CD4-positive, CD25-positive, alpha-beta regulatory T cell (primary cell): ENCODE measurements at regions not wholly inside any gene's neighbourhood (a gene's known extent, or its start where the extent isn't known, plus 50 kb on each side); places are given as distances from the start of the nearest gene placed in this dataset.

ENCODE experiments used
- ATAC-seq, 2 donors: fragments of 150-1000 bp; cut with Tn5 transposase; one replicate each; pipeline ENCODE4 v1.10.0; 2021; ENCODE audit warnings: low read depth in 2 of 2, moderate number of reproducible peaks in 2 of 2, moderate library complexity in 1 of 2
- DNase-seq, 3 donors: peaks; one replicate each; pipeline versions ENCODE4 v3.0.0 to v3.0.0-alpha.2; 2012 to 2022; ENCODE audit warnings: mixed read lengths in 1 of 3
- H3K27ac ChIP-seq: one replicate; pipeline ENCODE4 v1.7.0; 2013; ENCODE audit warnings: mild to moderate bottlenecking, low read length; ENCODE audit not compliant: insufficient read depth, poor library complexity, severe bottlenecking
- H3K27me3 ChIP-seq: one replicate; pipeline ENCODE4 v1.7.0; 2013; ENCODE audit warnings: low read length; ENCODE audit not compliant: control insufficient read depth, insufficient read depth
- H3K36me3 ChIP-seq: one replicate; pipeline ENCODE4 v1.7.0; 2013; ENCODE audit warnings: mild to moderate bottlenecking, low read length, moderate library complexity; ENCODE audit not compliant: control insufficient read depth, insufficient read depth
- H3K4me1 ChIP-seq: 2 replicates; pipeline ENCODE4 v1.7.0; 2013; ENCODE audit warnings: mild to moderate bottlenecking, low read length; ENCODE audit not compliant: insufficient read depth, control insufficient read depth, poor library complexity, severe bottlenecking
- H3K4me3 ChIP-seq: one replicate; pipeline ENCODE4 v1.7.0; 2013; ENCODE audit warnings: low read depth, mild to moderate bottlenecking, low read length, moderate library complexity
- H3K9me3 ChIP-seq, 2 experiments: 1 replicate in 1 of 2; 2 replicates in 1 of 2; pipeline ENCODE4 v1.7.0; 2013; ENCODE audit warnings: low read length in 2 of 2, mild to moderate bottlenecking in 1 of 2, moderate library complexity in 1 of 2; ENCODE audit not compliant: control insufficient read depth in 2 of 2
- H3K27ac Mint-ChIP-seq, 3 donors: one replicate each; pipeline ENCODE4 v1.8.0; 2020 to 2022; ENCODE audit warnings: mild to moderate bottlenecking in 3 of 3, mixed read lengths in 3 of 3, moderate library complexity in 2 of 3
- H3K27me3 Mint-ChIP-seq: one replicate; pipeline ENCODE4 v1.8.0; 2022; ENCODE audit warnings: mild to moderate bottlenecking, mixed read lengths
- H3K36me3 Mint-ChIP-seq: one replicate; pipeline ENCODE4 v1.8.0; 2020; ENCODE audit warnings: mixed read lengths
- H3K4me1 Mint-ChIP-seq, 4 donors: one replicate each; pipeline ENCODE4 v1.8.0; 2020 to 2022; ENCODE audit warnings: mixed read lengths in 4 of 4, mild to moderate bottlenecking in 1 of 4
- H3K4me3 Mint-ChIP-seq, 4 donors: one replicate each; pipeline ENCODE4 v1.8.0; 2020 to 2022; ENCODE audit warnings: mild to moderate bottlenecking in 4 of 4, mixed read lengths in 4 of 4, moderate library complexity in 3 of 4
- H3K9me3 Mint-ChIP-seq, 7 donors: one replicate each; pipeline ENCODE4 v1.8.0; 2020 to 2022; ENCODE audit warnings: mixed read lengths in 7 of 7, mild to moderate bottlenecking in 3 of 7, moderate library complexity in 2 of 7

DNA sequence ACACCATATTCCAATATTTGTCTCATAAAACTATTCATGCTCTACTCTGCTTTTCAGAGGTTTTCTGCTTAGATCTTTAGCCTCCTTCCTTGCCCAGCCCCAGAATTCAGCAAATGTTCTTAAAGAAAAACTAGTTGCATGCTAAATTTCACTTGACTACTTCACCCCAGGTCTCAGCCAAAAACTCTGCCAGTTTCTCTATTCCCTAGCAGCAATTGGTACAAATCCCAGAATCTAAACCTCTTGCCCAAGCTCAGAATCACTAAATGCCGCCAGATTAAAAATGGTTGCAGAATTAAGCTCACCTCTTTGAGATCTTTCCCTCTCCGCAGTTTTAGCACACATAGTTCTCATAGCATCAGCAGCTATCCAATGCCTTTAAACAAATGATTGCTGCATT, 331.2 kb upstream of the SMARCA2 start:
- Histone ChIP-seq H3K36me3 (no peaks in the 10 kb centered on the region), H3K4me3 (no peak overlapping the region), H3K27ac (no peak overlapping the region), H3K9me3 (peaks cover 0 to 1% of the 10 kb centered on the region in 2 experiments), H3K27me3 (peaks cover 2% of the 10 kb centered on the region), H3K4me1 (no peaks in the 10 kb centered on the region)
- ATAC-seq, result no peak
- Mint-ChIP-seq H3K27ac (no peak overlapping the region), H3K4me3 (no peak overlapping the region), H3K4me1 (no peaks in the 10 kb centered on the region), H3K36me3 (no peaks in the 10 kb centered on the region), H3K27me3 (no peaks in the 10 kb centered on the region), H3K9me3 (no peaks in the 10 kb centered on the region)
- no peak for DNase-seq

DNA sequence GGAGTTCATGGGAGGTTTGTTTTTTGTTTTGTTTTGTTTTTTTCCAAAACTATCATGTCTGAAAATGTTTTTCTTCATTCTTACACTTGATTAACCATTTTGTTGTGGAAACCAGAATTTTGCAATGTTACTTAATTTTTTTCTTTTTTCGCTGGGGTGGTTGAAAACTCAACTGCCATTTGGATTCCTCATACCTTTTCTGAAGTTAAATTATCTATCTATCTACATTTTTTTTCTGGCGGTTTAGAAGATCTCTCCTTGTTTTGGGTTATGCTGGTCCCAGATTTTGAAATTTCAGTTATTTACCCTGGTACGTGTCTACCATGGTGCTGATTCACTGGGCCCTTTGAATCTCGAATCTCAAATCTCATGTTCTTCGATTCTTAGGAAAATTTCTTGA, 316.2 kb upstream of the SMARCA2 start:
- Mint-ChIP-seq H3K4me3 (no peak overlapping the region), H3K27ac (no peak overlapping the region), H3K27me3 (peaks cover 13% of the 10 kb centered on the region), H3K9me3 (peaks cover 0 to 2% (median 0%) of the 10 kb centered on the region in 7 donors), H3K36me3 (no peaks in the 10 kb centered on the region), H3K4me1 (no peaks in the 10 kb centered on the region)
- no peak overlapping the region for H3K4me3 ChIP-seq
- no peak for DNase-seq
- ATAC-seq, result no peak
- H3K4me1 ChIP-seq, result no peaks in the 10 kb centered on the region
- no peaks in the 10 kb centered on the region for H3K9me3 ChIP-seq
- no peak overlapping the region for H3K27ac ChIP-seq
- no peaks in the 10 kb centered on the region for H3K36me3 ChIP-seq
- no peaks in the 10 kb centered on the region for H3K27me3 ChIP-seq

DNA sequence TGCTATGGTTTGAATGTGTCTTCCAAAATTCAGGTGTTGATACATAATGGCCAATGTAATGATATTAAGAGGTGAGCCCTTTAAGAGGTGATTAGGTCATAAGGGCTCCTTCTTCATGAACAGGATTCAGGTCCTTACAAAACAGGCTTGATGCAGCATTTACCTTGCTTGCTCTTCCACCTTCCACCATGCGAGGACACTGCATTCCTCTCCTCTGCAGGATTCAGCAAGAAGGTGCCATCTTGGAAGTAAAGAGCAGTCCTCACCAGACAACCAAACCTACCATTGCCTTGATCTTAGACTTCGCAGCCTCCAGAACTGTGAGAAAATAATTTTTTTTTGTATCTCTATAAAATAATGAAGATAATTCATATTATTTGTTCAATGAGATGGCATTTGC, 314.0 kb upstream of the SMARCA2 start:
- no peak overlapping the region for H3K27ac Mint-ChIP-seq
- Histone ChIP-seq H3K36me3 (no peaks in the 10 kb centered on the region), H3K4me1 (no peaks in the 10 kb centered on the region), H3K4me3 (no peak overlapping the region), H3K27ac (no peak overlapping the region), H3K27me3 (peaks cover 2% of the 10 kb centered on the region), H3K9me3 (no peaks in the 10 kb centered on the region)
- no peaks in the 10 kb centered on the region for H3K4me1 Mint-ChIP-seq
- H3K9me3 Mint-ChIP-seq, result peaks cover 0 to 1% (median 0%) of the 10 kb centered on the region in 7 donors
- H3K27me3 Mint-ChIP-seq, result peaks cover 19% of the 10 kb centered on the region
- ATAC-seq, result no peak
- H3K36me3 Mint-ChIP-seq, result no peaks in the 10 kb centered on the region
- no peak overlapping the region for H3K4me3 Mint-ChIP-seq
- DNase-seq, result no peak

DNA sequence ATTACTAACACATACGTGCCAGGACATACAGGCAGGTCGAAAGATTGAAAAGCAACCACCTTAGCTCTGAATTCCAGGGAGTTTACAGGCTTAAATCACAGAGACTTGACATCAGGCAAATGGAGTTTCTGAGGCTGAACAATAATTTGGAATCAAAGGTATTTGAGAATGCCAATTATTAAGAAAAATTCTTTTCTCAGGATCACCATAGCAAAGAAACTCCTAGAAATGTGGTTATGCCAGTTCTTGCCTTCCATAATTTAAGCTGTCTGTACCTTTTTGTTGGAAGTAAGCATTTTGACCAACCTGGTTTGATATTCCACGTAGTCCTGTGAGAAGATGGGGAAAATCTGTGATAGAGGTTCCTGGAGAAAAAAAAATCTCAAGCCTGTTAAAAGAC, 312.4 kb upstream of the SMARCA2 start:
- H3K27ac Mint-ChIP-seq, result no peak overlapping the region
- H3K9me3 Mint-ChIP-seq, result peaks cover 0 to 1% (median 0%) of the 10 kb centered on the region in 7 donors
- ATAC-seq, result no peak
- no peak overlapping the region for H3K4me3 ChIP-seq
- no peak overlapping the region for H3K4me3 Mint-ChIP-seq
- no peaks in the 10 kb centered on the region for H3K4me1 ChIP-seq
- H3K4me1 Mint-ChIP-seq, result no peaks in the 10 kb centered on the region
- peaks cover 29% of the 10 kb centered on the region for H3K27me3 Mint-ChIP-seq
- no peaks in the 10 kb centered on the region for H3K36me3 Mint-ChIP-seq
- no peak overlapping the region for H3K27ac ChIP-seq
- H3K9me3 ChIP-seq, result no peaks in the 10 kb centered on the region
- peaks cover 3% of the 10 kb centered on the region for H3K27me3 ChIP-seq
- no peaks in the 10 kb centered on the region for H3K36me3 ChIP-seq
- DNase-seq, result no peak

DNA sequence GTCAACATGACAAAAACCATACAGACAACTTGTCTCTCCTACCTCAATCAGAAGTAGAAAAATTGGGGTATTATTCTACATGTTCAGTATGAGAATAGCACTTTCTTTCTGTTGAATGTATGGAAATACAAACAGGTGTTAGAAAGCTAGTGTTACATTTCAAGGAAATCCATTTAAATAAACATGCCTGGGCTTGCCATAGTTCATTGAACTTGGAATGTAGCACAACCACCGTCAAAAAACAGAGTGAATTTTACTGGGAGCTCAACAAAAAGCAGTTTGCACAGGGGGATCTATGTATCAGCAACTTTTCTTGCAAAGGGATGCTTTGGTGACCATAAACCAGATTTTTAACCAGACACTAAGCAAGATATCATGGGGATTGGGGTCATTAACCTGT, 307.9 kb upstream of the SMARCA2 start:
- no peak overlapping the region for H3K27ac Mint-ChIP-seq
- no peaks in the 10 kb centered on the region for H3K4me1 Mint-ChIP-seq
- Histone ChIP-seq H3K4me3 (no peak overlapping the region), H3K27me3 (peaks cover 8% of the 10 kb centered on the region), H3K27ac (no peak overlapping the region), H3K36me3 (no peaks in the 10 kb centered on the region), H3K4me1 (no peaks in the 10 kb centered on the region), H3K9me3 (no peaks in the 10 kb centered on the region)
- no peak for DNase-seq
- no peaks in the 10 kb centered on the region for H3K36me3 Mint-ChIP-seq
- no peak overlapping the region for H3K4me3 Mint-ChIP-seq
- ATAC-seq, result no peak
- peaks cover 25% of the 10 kb centered on the region for H3K27me3 Mint-ChIP-seq
- H3K9me3 Mint-ChIP-seq, result no peaks in the 10 kb centered on the region

DNA sequence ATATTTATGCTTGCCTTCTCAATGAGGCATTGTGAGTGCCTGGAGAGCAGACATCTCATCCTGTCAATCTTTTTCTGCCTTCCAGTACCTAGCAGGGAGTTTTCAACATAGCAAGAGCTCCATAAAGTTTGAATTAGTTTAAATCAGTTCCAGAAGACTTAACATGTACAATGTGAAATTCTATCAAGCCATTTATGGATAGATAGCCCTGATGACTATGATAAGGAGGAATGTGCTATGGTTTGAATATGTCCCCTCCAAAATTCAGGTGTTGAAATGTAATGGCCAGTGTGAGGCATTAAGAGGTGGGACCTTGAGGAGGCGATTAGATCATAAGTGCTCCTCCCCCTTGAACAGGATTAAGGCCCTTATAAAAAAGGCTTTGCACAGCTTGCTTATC, 306.9 kb upstream of the SMARCA2 start:
- Mint-ChIP-seq H3K4me1 (no peaks in the 10 kb centered on the region), H3K4me3 (no peak overlapping the region), H3K27ac (no peak overlapping the region), H3K36me3 (no peaks in the 10 kb centered on the region), H3K9me3 (no peaks in the 10 kb centered on the region), H3K27me3 (peaks cover 27% of the 10 kb centered on the region)
- Histone ChIP-seq H3K27me3 (peaks cover 8% of the 10 kb centered on the region), H3K4me3 (no peak overlapping the region), H3K27ac (no peak overlapping the region), H3K36me3 (no peaks in the 10 kb centered on the region), H3K4me1 (no peaks in the 10 kb centered on the region), H3K9me3 (no peaks in the 10 kb centered on the region)
- DNase-seq, result no peak
- no peak for ATAC-seq

DNA sequence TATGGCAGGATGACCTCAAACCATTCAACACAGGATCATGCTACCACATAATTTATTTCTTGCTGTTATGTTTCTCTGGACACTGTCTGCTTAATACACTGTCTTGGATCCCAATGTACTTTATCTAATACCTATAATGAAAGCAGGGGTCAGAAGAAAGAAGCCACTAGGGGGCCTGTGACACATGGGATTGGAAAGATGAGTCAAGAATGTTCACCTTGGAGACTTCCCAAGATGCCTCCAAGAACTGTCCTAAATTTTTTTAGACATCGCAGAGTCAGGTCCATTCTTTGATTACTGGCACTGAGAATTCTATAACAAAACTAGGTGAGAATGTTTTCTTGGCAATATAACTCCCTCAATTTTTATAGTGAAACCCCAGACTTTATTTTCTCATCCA, 305.8 kb upstream of the SMARCA2 start:
- ATAC-seq, result no peak
- Mint-ChIP-seq H3K27ac (no peak overlapping the region), H3K9me3 (no peaks in the 10 kb centered on the region), H3K36me3 (no peaks in the 10 kb centered on the region), H3K4me3 (no peak overlapping the region), H3K4me1 (no peaks in the 10 kb centered on the region), H3K27me3 (peaks cover 27% of the 10 kb centered on the region)
- no peak overlapping the region for H3K4me3 ChIP-seq
- no peaks in the 10 kb centered on the region for H3K4me1 ChIP-seq
- H3K27me3 ChIP-seq, result peaks cover 8% of the 10 kb centered on the region
- no peaks in the 10 kb centered on the region for H3K9me3 ChIP-seq
- no peak for DNase-seq
- H3K27ac ChIP-seq, result no peak overlapping the region
- H3K36me3 ChIP-seq, result no peaks in the 10 kb centered on the region

DNA sequence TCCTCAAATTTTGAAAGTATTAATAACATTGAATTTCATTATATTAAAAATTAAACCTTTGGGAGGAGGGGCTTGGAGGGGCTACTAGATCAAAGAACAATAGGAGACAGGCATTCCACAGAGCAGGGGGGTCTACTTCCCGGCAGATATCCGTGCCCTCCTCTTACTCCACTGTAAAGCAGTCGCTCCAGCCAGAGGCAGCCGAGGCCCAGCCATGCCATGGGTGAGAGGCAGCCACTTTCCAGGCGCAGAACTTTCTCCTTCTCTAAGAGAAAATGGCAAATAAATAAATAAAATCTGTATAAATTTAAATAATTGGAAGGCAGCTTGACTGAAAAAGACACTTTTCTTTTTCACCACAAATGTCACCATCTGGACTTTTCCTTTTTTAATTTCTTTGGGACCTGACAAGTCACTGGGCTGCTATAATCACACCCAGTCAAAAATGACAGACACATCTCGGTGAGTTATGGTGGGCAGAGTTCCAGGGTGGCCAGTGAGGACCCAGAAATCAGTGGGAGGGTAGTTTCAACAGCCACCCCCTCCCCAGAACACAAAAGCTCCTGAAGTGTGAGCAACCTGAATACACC, 302.2 kb upstream of the SMARCA2 start:
- Histone ChIP-seq H3K27me3 (peaks cover 5% of the 10 kb centered on the region), H3K9me3 (no peaks in the 10 kb centered on the region), H3K4me3 (no peak overlapping the region), H3K4me1 (no peaks in the 10 kb centered on the region), H3K27ac (no peak overlapping the region), H3K36me3 (no peaks in the 10 kb centered on the region)
- Mint-ChIP-seq H3K36me3 (no peaks in the 10 kb centered on the region), H3K27ac (no peak overlapping the region), H3K4me1 (no peaks in the 10 kb centered on the region), H3K9me3 (no peaks in the 10 kb centered on the region), H3K27me3 (peaks cover 15% of the 10 kb centered on the region), H3K4me3 (no peak overlapping the region)
- ATAC-seq (no peak), DNase-seq (no peak)
